ENCODE measurements at regions not wholly inside any gene's neighbourhood (a gene's known extent, or its start where the extent isn't known, plus 50 kb on each side); places are given as distances from the start of the nearest gene placed in this dataset.

GRCh38 chr2:238584617-238585016 lies 157.9 kb downstream of the ASB1 start:
- intact Hi-C loops (cut with DNase I; ENCODE audit: low total_unique reads) (no loop called here), in situ Hi-C loops (cut with MboI; ENCODE audit: low sequenced_read_pairs in 4 of 4) (no loop called here)
- H3K27me3 ChIP-seq: no peaks in the 10 kb centered on the region
- ATAC-seq (no peak), DNase-seq (no peak)
- H3K27ac ChIP-seq: no peak overlapping the region
- H3K4me3 ChIP-seq: no peak overlapping the region
- no peaks in the 10 kb centered on the region for H3K4me1 ChIP-seq
- no peaks in the 10 kb centered on the region for H3K36me3 ChIP-seq
- TF ChIP-seq POLR2A (IDR thresholded peaks at IDR 0.05): no peak
- no peak for TF ChIP-seq CTCF (IDR thresholded peaks at IDR 0.05 in 4 of 5, conservative IDR thresholded peaks at IDR 0.05 in 1 of 5)
- H3K9me3 ChIP-seq: no peaks in the 10 kb centered on the region

- DNase-seq (no peak), ATAC-seq (no peak)
- H3K36me3 ChIP-seq: no peaks in the 10 kb centered on the region
- intact Hi-C loops (cut with DNase I; ENCODE audit: low total_unique reads): no loop called here
- in situ Hi-C loops (cut with MboI; ENCODE audit: low sequenced_read_pairs in 4 of 4): no loop called here
- no peaks in the 10 kb centered on the region for H3K9me3 ChIP-seq
- H3K4me3 ChIP-seq: no peak overlapping the region
- no peaks in the 10 kb centered on the region for H3K4me1 ChIP-seq
- no peaks in the 10 kb centered on the region for H3K27me3 ChIP-seq
- TF ChIP-seq CTCF (IDR thresholded peaks at IDR 0.05 in 4 of 5, conservative IDR thresholded peaks at IDR 0.05 in 1 of 5) (no peak), POLR2A (IDR thresholded peaks at IDR 0.05) (no peak)
- no peak overlapping the region for H3K27ac ChIP-seq
These were observed 159.4 kb downstream of the ASB1 start for GRCh38 chr2:238585836-238586821.

GRCh38 chr2:238586931-238587775 lies 160.4 kb downstream of the ASB1 start:
- Histone ChIP-seq H3K4me1 (no peaks in the 10 kb centered on the region), H3K27ac (no peak overlapping the region), H3K4me3 (no peak overlapping the region), H3K27me3 (no peaks in the 10 kb centered on the region), H3K36me3 (no peaks in the 10 kb centered on the region), H3K9me3 (no peaks in the 10 kb centered on the region)
- TF ChIP-seq POLR2A (IDR thresholded peaks at IDR 0.05) (no peak), CTCF (IDR thresholded peaks at IDR 0.05 in 4 of 5, conservative IDR thresholded peaks at IDR 0.05 in 1 of 5) (no peak)
- ATAC-seq (no peak), DNase-seq (no peak)
- in situ Hi-C loops (cut with MboI; ENCODE audit: low sequenced_read_pairs in 4 of 4): no loop called here
- intact Hi-C loops (cut with DNase I; ENCODE audit: low total_unique reads): no loop called here

GRCh38 chr2:238587776-238588660 lies 161.3 kb downstream of the ASB1 start:
- no peaks in the 10 kb centered on the region for H3K27me3 ChIP-seq
- H3K9me3 ChIP-seq: no peaks in the 10 kb centered on the region
- no peaks in the 10 kb centered on the region for H3K36me3 ChIP-seq
- no peak overlapping the region for H3K4me3 ChIP-seq
- in situ Hi-C loops (cut with MboI; ENCODE audit: low sequenced_read_pairs in 4 of 4): no loop called here
- DNase-seq (no peak), ATAC-seq (no peak)
- H3K27ac ChIP-seq: no peak overlapping the region
- intact Hi-C loops (cut with DNase I; ENCODE audit: low total_unique reads): no loop called here
- TF ChIP-seq POLR2A (IDR thresholded peaks at IDR 0.05): no peak
- TF ChIP-seq CTCF (IDR thresholded peaks at IDR 0.05 in 4 of 5, conservative IDR thresholded peaks at IDR 0.05 in 1 of 5): no peak
- H3K4me1 ChIP-seq: no peaks in the 10 kb centered on the region
